H9 (cell line): ENCODE measurements at regions not wholly inside any gene's neighbourhood (a gene's known extent, or its start where the extent isn't known, plus 50 kb on each side); places are given as distances from the start of the nearest gene placed in this dataset.
A peak's percentile ranks its signal among the peaks of the same experiment; 100 is the strongest.

Source experiments
- DNase-seq: peaks from one replicate; pipeline ENCODE4 v3.0.0-alpha.2; 2017
- H2AFZ ChIP-seq: one replicate; pipeline ENCODE4 v1.6.1; 2013; ENCODE audit warnings: mild to moderate bottlenecking, low read length, control low read depth, moderate library complexity
- H2AK5ac ChIP-seq: 2 replicates; pipeline ENCODE4 v1.6.1; 2013; ENCODE audit warnings: low read length, control low read depth, mixed read lengths; ENCODE audit not compliant: insufficient read length
- H2BK120ac ChIP-seq: one replicate; pipeline ENCODE4 v1.6.1; 2013; ENCODE audit warnings: low read depth, mild to moderate bottlenecking, low read length, control low read depth, inconsistent platforms; ENCODE audit not compliant: poor library complexity, severe bottlenecking
- H2BK12ac ChIP-seq: 2 replicates; pipeline ENCODE4 v1.6.1; 2013; ENCODE audit warnings: low read length, control low read depth, mixed read lengths, low read depth; ENCODE audit not compliant: insufficient read length
- H2BK15ac ChIP-seq: 2 replicates; pipeline ENCODE4 v1.6.1; 2013; ENCODE audit warnings: low read depth, low read length, control low read depth
- H2BK20ac ChIP-seq: one replicate; pipeline ENCODE4 v1.6.1; 2013; ENCODE audit warnings: low read depth, mild to moderate bottlenecking, low read length, control low read depth, inconsistent platforms; ENCODE audit not compliant: poor library complexity, severe bottlenecking
- H2BK5ac ChIP-seq: 2 replicates; pipeline ENCODE4 v1.6.1; 2013; ENCODE audit warnings: low read length, control low read depth, mixed read lengths; ENCODE audit not compliant: insufficient read length
- H3K14ac ChIP-seq: 2 replicates; pipeline ENCODE4 v1.6.1; 2013; ENCODE audit warnings: low read length, control low read depth; ENCODE audit not compliant: insufficient read depth
- H3K18ac ChIP-seq: 2 replicates; pipeline ENCODE4 v1.6.1; 2013; ENCODE audit warnings: low read depth, mild to moderate bottlenecking, mixed read lengths, low read length, control low read depth; ENCODE audit not compliant: insufficient read length
- H3K23ac ChIP-seq: 2 replicates; pipeline ENCODE4 v1.6.1; 2013; ENCODE audit warnings: low read length, control low read depth, mixed read lengths, low read depth; ENCODE audit not compliant: insufficient read length
- H3K23me2 ChIP-seq: 2 replicates; pipeline ENCODE4 v1.6.1; 2013; ENCODE audit warnings: low read depth, mild to moderate bottlenecking, mixed read lengths, low read length, control low read depth; ENCODE audit not compliant: insufficient read length, poor library complexity, severe bottlenecking
- H3K27ac ChIP-seq: 2 replicates; pipeline ENCODE4 v1.5.1; 2013; ENCODE audit warnings: low read length, control low read depth, mixed read lengths, low read depth; ENCODE audit not compliant: insufficient read length
- H3K27me3 ChIP-seq: 2 replicates; pipeline ENCODE4 v1.6.1; 2013; ENCODE audit warnings: low read length, control low read depth, inconsistent platforms; ENCODE audit not compliant: insufficient read depth
- H3K4ac ChIP-seq: 2 replicates; pipeline ENCODE4 v1.6.1; 2013; ENCODE audit warnings: low read depth, mild to moderate bottlenecking, control low read depth, inconsistent platforms, low read length, moderate library complexity
- H3K4me1 ChIP-seq: 2 replicates; pipeline ENCODE4 v1.6.1; 2013; ENCODE audit warnings: low read length, control low read depth, inconsistent platforms; ENCODE audit not compliant: insufficient read depth
- H3K4me2 ChIP-seq: 2 replicates; pipeline ENCODE4 v1.6.1; 2013; ENCODE audit warnings: low read length, control low read depth, mixed read lengths; ENCODE audit not compliant: insufficient read length, insufficient read depth
- H3K56ac ChIP-seq: 2 replicates; pipeline ENCODE4 v1.6.1; 2013; ENCODE audit warnings: low read depth, mild to moderate bottlenecking, mixed read lengths, low read length, control low read depth; ENCODE audit not compliant: insufficient read length
- H3K79me1 ChIP-seq: 2 replicates; pipeline ENCODE4 v1.6.1; 2013; ENCODE audit warnings: low read depth, mild to moderate bottlenecking, moderate library complexity, low read length, control low read depth, inconsistent platforms; ENCODE audit not compliant: insufficient read depth, poor library complexity, severe bottlenecking
- H3K79me2 ChIP-seq: 2 replicates; pipeline ENCODE4 v1.6.1; 2013; ENCODE audit warnings: low read length, control low read depth, inconsistent platforms; ENCODE audit not compliant: insufficient read depth
- H3K9ac ChIP-seq: 2 replicates; pipeline ENCODE4 v1.6.1; 2013; ENCODE audit warnings: low read length, control low read depth, mixed read lengths; ENCODE audit not compliant: insufficient read length; ENCODE audit errors: extremely low read depth
- H3K9me3 ChIP-seq: one replicate; pipeline ENCODE4 v1.6.1; 2013; ENCODE audit warnings: low read depth, low read length, inconsistent platforms; ENCODE audit not compliant: control insufficient read depth
- H3T11ph ChIP-seq: one replicate; pipeline ENCODE4 v1.6.1; 2013; ENCODE audit warnings: mild to moderate bottlenecking, low read length, control low read depth, inconsistent platforms
- H4K20me1 ChIP-seq: one replicate; pipeline ENCODE4 v1.6.1; 2013; ENCODE audit not compliant: control insufficient read depth, insufficient read length, insufficient read depth
- H4K5ac ChIP-seq: 2 replicates; pipeline ENCODE4 v1.6.1; 2013; ENCODE audit warnings: low read depth, mild to moderate bottlenecking, mixed read lengths, low read length, control low read depth; ENCODE audit not compliant: insufficient read length
- H4K8ac ChIP-seq: replicated peaks from 2 replicates; pipeline ENCODE4 v1.6.1; 2013; ENCODE audit warnings: low read length, control low read depth, mixed read lengths, low read depth; ENCODE audit not compliant: insufficient read length
- H4K91ac ChIP-seq: 2 replicates; pipeline ENCODE4 v1.6.1; 2013; ENCODE audit warnings: low read depth, mild to moderate bottlenecking, moderate library complexity, mixed read lengths, low read length, control low read depth; ENCODE audit not compliant: insufficient read length
- H3K27ac Mint-ChIP-seq, 3 experiments: 2 replicates in 2 of 3; 3 replicates in 1 of 3; pipeline ENCODE4 v1.8.0; 2020 to 2021; ENCODE audit warnings: mixed read lengths in 3 of 3, mild to moderate bottlenecking in 1 of 3, moderate library complexity in 1 of 3
- H3K27me3 Mint-ChIP-seq: 2 replicates; pipeline ENCODE4 v1.8.0; 2021; ENCODE audit warnings: low read depth, mild to moderate bottlenecking, moderate library complexity, mixed read lengths
- H3K36me3 Mint-ChIP-seq, 3 experiments: 2 replicates in 2 of 3; 3 replicates in 1 of 3; pipeline ENCODE4 v1.8.0; 2020 to 2021; ENCODE audit warnings: low read depth in 3 of 3, mixed read lengths in 3 of 3; ENCODE audit not compliant: insufficient read depth in 1 of 3
- H3K4me1 Mint-ChIP-seq, 2 experiments: 2 replicates each; pipeline ENCODE4 v1.8.0; 2020; ENCODE audit warnings: mixed read lengths in 2 of 2
- H3K4me3 Mint-ChIP-seq, 2 experiments: 2 replicates in 1 of 2; 3 replicates in 1 of 2; pipeline ENCODE4 v1.8.0; 2020 to 2021; ENCODE audit warnings: mild to moderate bottlenecking in 2 of 2, mixed read lengths in 2 of 2, moderate library complexity in 1 of 2
- H3K9me3 Mint-ChIP-seq, 2 experiments: 2 replicates in 1 of 2; 3 replicates in 1 of 2; pipeline ENCODE4 v1.8.0; 2020; ENCODE audit warnings: mild to moderate bottlenecking in 2 of 2, mixed read lengths in 2 of 2, moderate library complexity in 1 of 2
- WGBS: extraction: QIAGEN DNeasy Blood & Tissue Kit; methylation state at CpG from one replicate; pipeline ENCODE4 v1.1.7; 2013; ENCODE audit warnings: missing lambda C conversion rate, low lambda C conversion rate, mixed read lengths; ENCODE audit not compliant: insufficient read length; ENCODE audit errors: extremely low coverage; 5-methylcytosine and 5-hydroxymethylcytosine counted together
- TF ChIP-seq, protein P1 (sequence below): fragments of 200-600 bp; sonication (generic); conservative IDR thresholded peaks from 3 replicates; pipeline ENCODE4 v1.8.0; 2021; ENCODE audit warnings: antibody characterized with exemption, mild to moderate bottlenecking

- peaks cover 3 to 8% of the 10 kb centered on the region in 2 experiments; a peak in 3 of 4 replicates for H3K4me1 Mint-ChIP-seq
- no peak overlapping the region for H3K27ac ChIP-seq
- H3K9me3 Mint-ChIP-seq = no peaks in the 10 kb centered on the region
- no peak overlapping the region for H3K18ac ChIP-seq
- no peaks in the 10 kb centered on the region for H3K23me2 ChIP-seq
- H2BK12ac ChIP-seq = no peak overlapping the region
- H4K5ac ChIP-seq = no peak overlapping the region
- H4K8ac ChIP-seq = no peak overlapping the region
- no peak overlapping the region for H3K4me2 ChIP-seq
- H3K79me1 ChIP-seq = no peaks in the 10 kb centered on the region
- H2BK20ac ChIP-seq = no peak overlapping the region
- H3K4me3 Mint-ChIP-seq = no peak overlapping the region
- H3K23ac ChIP-seq = no peak overlapping the region
- no peaks in the 10 kb centered on the region for H3K9me3 ChIP-seq
- no CpG with 5 or more reads among the region's 11 CpGs for WGBS
- no peak for DNase-seq
- no peak overlapping the region; a peak in 1 of 7 replicates for H3K27ac Mint-ChIP-seq
- TF ChIP-seq, protein P1, sequence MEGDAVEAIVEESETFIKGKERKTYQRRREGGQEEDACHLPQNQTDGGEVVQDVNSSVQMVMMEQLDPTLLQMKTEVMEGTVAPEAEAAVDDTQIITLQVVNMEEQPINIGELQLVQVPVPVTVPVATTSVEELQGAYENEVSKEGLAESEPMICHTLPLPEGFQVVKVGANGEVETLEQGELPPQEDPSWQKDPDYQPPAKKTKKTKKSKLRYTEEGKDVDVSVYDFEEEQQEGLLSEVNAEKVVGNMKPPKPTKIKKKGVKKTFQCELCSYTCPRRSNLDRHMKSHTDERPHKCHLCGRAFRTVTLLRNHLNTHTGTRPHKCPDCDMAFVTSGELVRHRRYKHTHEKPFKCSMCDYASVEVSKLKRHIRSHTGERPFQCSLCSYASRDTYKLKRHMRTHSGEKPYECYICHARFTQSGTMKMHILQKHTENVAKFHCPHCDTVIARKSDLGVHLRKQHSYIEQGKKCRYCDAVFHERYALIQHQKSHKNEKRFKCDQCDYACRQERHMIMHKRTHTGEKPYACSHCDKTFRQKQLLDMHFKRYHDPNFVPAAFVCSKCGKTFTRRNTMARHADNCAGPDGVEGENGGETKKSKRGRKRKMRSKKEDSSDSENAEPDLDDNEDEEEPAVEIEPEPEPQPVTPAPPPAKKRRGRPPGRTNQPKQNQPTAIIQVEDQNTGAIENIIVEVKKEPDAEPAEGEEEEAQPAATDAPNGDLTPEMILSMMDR = peak; percentile 44; the same call in 2 of the 3 replicates
- H3K4ac ChIP-seq = no peak overlapping the region
- no peak overlapping the region for H4K91ac ChIP-seq
- no peaks in the 10 kb centered on the region; a peak in 1 of 7 replicates for H3K36me3 Mint-ChIP-seq
- H3K27me3 Mint-ChIP-seq = no peaks in the 10 kb centered on the region
- H3K4me1 ChIP-seq = no peaks in the 10 kb centered on the region
- no peak overlapping the region for H2BK5ac ChIP-seq
- no peak overlapping the region for H3T11ph ChIP-seq
- no peaks in the 10 kb centered on the region for H3K79me2 ChIP-seq
- H2AFZ ChIP-seq = no peak overlapping the region
- no peak overlapping the region for H2AK5ac ChIP-seq
- H3K27me3 ChIP-seq = no peaks in the 10 kb centered on the region
- no peak overlapping the region for H3K56ac ChIP-seq
- H3K14ac ChIP-seq = no peak overlapping the region
- no peak overlapping the region for H2BK15ac ChIP-seq
- no peaks in the 10 kb centered on the region for H4K20me1 ChIP-seq
- no peak overlapping the region for H2BK120ac ChIP-seq
- H3K9ac ChIP-seq = no peak overlapping the region
These were observed 76.6 kb downstream of the PTPDC1 start for GRCh38 chr9:94160594-94161501.
